IMR-90 (cell line): ENCODE measurements at regions not wholly inside any gene's neighbourhood (a gene's known extent, or its start where the extent isn't known, plus 50 kb on each side); places are given as distances from the start of the nearest gene placed in this dataset.

Experiments used
- ATAC-seq: fragments of 200-7000 bp; cut with Tn5 transposase; 2 replicates; pipeline ENCODE4 v1.9.1; 2020; ENCODE audit warnings: low read depth, mild to moderate bottlenecking, moderate library complexity
- BruUV-seq: library from RNA; stranded (reverse); fragments of 400-500 nt; replicated peaks from 2 replicates; lab custom pipeline; 2021; lab: Mats Ljungman, UMichigan
- CTCF ChIA-PET: fragments of 300-600 bp; formaldehyde crosslinking; extraction: SDS; loops from one replicate; lab custom pipeline; 2021; ENCODE audit warnings: antibody characterized with exemption; lab: Yijun Ruan, JAX
- POLR2A ChIA-PET: fragments of 300-600 bp; sonication (Branson Sonifier 250); formaldehyde crosslinking; loops from one replicate; lab custom pipeline; 2022; ENCODE audit warnings: antibody characterized with exemption; ENCODE audit not compliant: unreplicated experiment; lab: Charles Lee
- DNase-seq: peaks from one replicate; pipeline ENCODE4 v3.0.0; 2013
- H2AFZ ChIP-seq: replicated peaks from 2 replicates; pipeline ENCODE3; 2013; ENCODE audit warnings: low read length, mild to moderate bottlenecking; ENCODE audit not compliant: poor library complexity
- H2AK5ac ChIP-seq: 2 replicates; pipeline ENCODE4 v1.6.1; 2013; ENCODE audit warnings: low read depth, low read length, inconsistent platforms
- H2AK9ac ChIP-seq: replicated peaks from 2 replicates; pipeline ENCODE3; 2013; ENCODE audit warnings: mild to moderate bottlenecking, low read depth, low read length, moderate library complexity; ENCODE audit not compliant: poor library complexity
- H2BK120ac ChIP-seq: 2 replicates; pipeline ENCODE4 v1.6.1; 2013; ENCODE audit warnings: low read depth, low read length, inconsistent platforms
- H2BK15ac ChIP-seq: 3 replicates; pipeline ENCODE4 v1.6.1; 2013; ENCODE audit warnings: low read depth, low read length, inconsistent platforms
- H2BK20ac ChIP-seq: 2 replicates; pipeline ENCODE4 v1.6.1; 2013; ENCODE audit warnings: low read depth, mild to moderate bottlenecking, inconsistent platforms, low read length, moderate library complexity
- H2BK5ac ChIP-seq: 2 replicates; pipeline ENCODE4 v1.6.1; 2013; ENCODE audit warnings: mild to moderate bottlenecking, low read depth, low read length, inconsistent platforms; ENCODE audit not compliant: poor library complexity, severe bottlenecking
- H3K14ac ChIP-seq: replicated peaks from 2 replicates; pipeline ENCODE4 v1.6.1; 2013; ENCODE audit warnings: low read depth, low read length, inconsistent platforms
- H3K18ac ChIP-seq: 2 replicates; pipeline ENCODE4 v1.6.1; 2013; ENCODE audit warnings: low read depth, low read length, control low read depth
- H3K23ac ChIP-seq: 2 replicates; pipeline ENCODE4 v1.6.1; 2013; ENCODE audit warnings: low read depth, low read length, inconsistent platforms
- H3K27ac ChIP-seq: 2 replicates; pipeline ENCODE4 v1.5.1; 2013; ENCODE audit warnings: mild to moderate bottlenecking, control low read depth, low read length; ENCODE audit not compliant: insufficient read depth
- H3K27me3 ChIP-seq: 2 replicates; pipeline ENCODE4 v1.6.1; 2013; ENCODE audit warnings: low read length; ENCODE audit not compliant: control insufficient read depth, insufficient read depth
- H3K36me3 ChIP-seq: 2 replicates; pipeline ENCODE4 v1.6.1; 2013; ENCODE audit warnings: low read length, mixed read lengths; ENCODE audit not compliant: control insufficient read depth, insufficient read depth
- H3K4ac ChIP-seq: 2 replicates; pipeline ENCODE4 v1.6.1; 2013; ENCODE audit warnings: low read depth, low read length, inconsistent platforms
- H3K4me1 ChIP-seq: 2 replicates; pipeline ENCODE4 v1.6.1; 2013; ENCODE audit warnings: low read length, mixed read lengths; ENCODE audit not compliant: control insufficient read depth, insufficient read depth
- H3K4me2 ChIP-seq: 2 replicates; pipeline ENCODE4 v1.6.1; 2013; ENCODE audit warnings: low read depth, mild to moderate bottlenecking, control low read depth, low read length, moderate library complexity
- H3K4me3 ChIP-seq: 2 replicates; pipeline ENCODE4 v1.5.1; 2013; ENCODE audit warnings: low read depth, mild to moderate bottlenecking, control low read depth, low read length, moderate library complexity; ENCODE audit not compliant: insufficient read depth
- H3K56ac ChIP-seq: 2 replicates; pipeline ENCODE4 v1.6.1; 2013; ENCODE audit warnings: low read length, inconsistent platforms; ENCODE audit not compliant: insufficient read depth; ENCODE audit errors: extremely low read depth
- H3K79me1 ChIP-seq, 2 experiments: 2 replicates each; pipeline ENCODE4 v1.6.1; 2013; ENCODE audit warnings: low read length in 2 of 2, inconsistent platforms in 1 of 2, low read depth in 1 of 2
- H3K9ac ChIP-seq: 2 replicates; pipeline ENCODE4 v1.6.1; 2013; ENCODE audit warnings: low read depth, low read length, control low read depth
- H3K9me1 ChIP-seq: 2 replicates; pipeline ENCODE4 v1.6.1; 2013; ENCODE audit warnings: low read length, inconsistent platforms; ENCODE audit not compliant: insufficient read depth
- H3K9me3 ChIP-seq: 2 replicates; pipeline ENCODE4 v1.6.1; 2013; ENCODE audit warnings: low read length; ENCODE audit not compliant: control insufficient read depth, insufficient read depth
- H4K20me1 ChIP-seq: 2 replicates; pipeline ENCODE4 v1.6.1; 2013; ENCODE audit warnings: low read length, inconsistent platforms; ENCODE audit not compliant: insufficient read depth
- H4K5ac ChIP-seq: 2 replicates; pipeline ENCODE4 v1.6.1; 2013; ENCODE audit warnings: mild to moderate bottlenecking, low read depth, low read length, control low read depth
- H4K8ac ChIP-seq, 2 experiments: 2 replicates each; pipeline ENCODE4 v1.6.1; 2013; ENCODE audit warnings: low read depth in 2 of 2, low read length in 2 of 2, control low read depth in 1 of 2, inconsistent platforms in 1 of 2
- H4K91ac ChIP-seq: 2 replicates; pipeline ENCODE4 v1.6.1; 2013; ENCODE audit warnings: low read depth, low read length, inconsistent platforms; ENCODE audit not compliant: insufficient read depth
- RAD21 ChIP-seq: IDR thresholded peaks from 2 replicates; pipeline ENCODE4 v1.6.1; 2012; ENCODE audit warnings: low read length, improper control_type of control experiment
- WGBS, 2 experiments: methylation state at CpG; one replicate each; pipeline versions ENCODE4 v1.1.5 to v1.1.7; 2013; ENCODE audit warnings: missing lambda C conversion rate in 2 of 2; ENCODE audit not compliant: insufficient read length in 1 of 2; ENCODE audit errors: extremely low coverage in 2 of 2; 5-methylcytosine and 5-hydroxymethylcytosine counted together
- dilution Hi-C: fragments of 300-500 bp; cut with HindIII; formaldehyde crosslinking; loops from one replicate; pipeline ENCODE4 v1.14.3; 2018; ENCODE audit warnings: low sequenced_read_pairs; ENCODE audit not compliant: unreplicated experiment
- in situ Hi-C: fragments of 300-500 bp; cut with MboI; formaldehyde crosslinking; loops from 3 replicates; pipeline ENCODE4 v1.14.3; 2019; ENCODE audit warnings: low sequenced_read_pairs, inconsistent platforms, mixed read lengths
- intact Hi-C: fragments of 100-400 bp; cut with micrococcal nuclease; formaldehyde crosslinking; loops from 2 replicates; pipeline ENCODE4 v1.10.0; 2022
- TF ChIP-seq, protein P1 (sequence below): fragments of 150-350 bp; IDR thresholded peaks from 2 replicates; pipeline ENCODE4 v1.6.1; 2016; ENCODE audit warnings: low read depth, mild to moderate bottlenecking, low read length, moderate library complexity, borderline replicate concordance

DNA sequence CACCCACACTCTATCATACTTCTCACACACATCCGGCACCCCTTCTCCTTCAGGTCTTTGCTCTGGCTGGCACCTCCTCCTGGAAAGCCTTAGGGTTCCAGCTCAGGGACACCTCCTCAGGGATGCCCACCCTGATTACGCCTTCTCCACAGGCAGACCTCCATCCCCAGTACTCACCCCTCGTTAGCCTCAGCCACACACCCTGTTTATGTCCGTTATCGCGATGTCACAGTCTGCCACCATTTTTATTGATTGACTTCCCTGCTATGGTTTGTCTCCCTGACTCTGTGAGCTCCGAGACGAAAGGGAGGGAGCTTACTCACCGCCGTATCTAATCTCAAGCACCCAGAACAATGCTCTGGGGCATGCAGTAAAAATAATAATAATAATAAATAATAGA, 191.7 kb upstream of the LHX5 start:
- Histone ChIP-seq H2BK120ac (no peak overlapping the region), H3K23ac (no peak overlapping the region), H3K27me3 (peaks cover 8% of the 10 kb centered on the region), H3K4me1 (no peaks in the 10 kb centered on the region), H3K4me3 (no peak overlapping the region), H3K79me1 (no peaks in the 10 kb centered on the region), H2AK5ac (no peak overlapping the region), H4K8ac (no peak overlapping the region), H2BK15ac (no peak overlapping the region), H2BK5ac (no peak overlapping the region), H3K9ac (no peak overlapping the region), H3K9me3 (no peaks in the 10 kb centered on the region), H2AK9ac (no peak overlapping the region), H3K56ac (no peak overlapping the region), H3K27ac (no peak overlapping the region), H3K4ac (no peak overlapping the region), H2BK20ac (no peak overlapping the region), H3K18ac (no peak overlapping the region), H3K4me2 (no peak overlapping the region), H4K91ac (no peak overlapping the region), H3K36me3 (no peaks in the 10 kb centered on the region), H2AFZ (no peak overlapping the region), H3K9me1 (0 out of 2 replicates have a peak, but pooled peaks cover 4% of the 10 kb centered on the region), H3K14ac (no peak overlapping the region), H4K20me1 (no peaks in the 10 kb centered on the region), H4K5ac (no peak overlapping the region)
- intact Hi-C loops = no loop called here
- TF ChIP-seq RAD21 = no peak
- TF ChIP-seq, protein P1, sequence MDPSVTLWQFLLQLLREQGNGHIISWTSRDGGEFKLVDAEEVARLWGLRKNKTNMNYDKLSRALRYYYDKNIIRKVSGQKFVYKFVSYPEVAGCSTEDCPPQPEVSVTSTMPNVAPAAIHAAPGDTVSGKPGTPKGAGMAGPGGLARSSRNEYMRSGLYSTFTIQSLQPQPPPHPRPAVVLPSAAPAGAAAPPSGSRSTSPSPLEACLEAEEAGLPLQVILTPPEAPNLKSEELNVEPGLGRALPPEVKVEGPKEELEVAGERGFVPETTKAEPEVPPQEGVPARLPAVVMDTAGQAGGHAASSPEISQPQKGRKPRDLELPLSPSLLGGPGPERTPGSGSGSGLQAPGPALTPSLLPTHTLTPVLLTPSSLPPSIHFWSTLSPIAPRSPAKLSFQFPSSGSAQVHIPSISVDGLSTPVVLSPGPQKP = no peak
- ChIA-PET POLR2A (no interaction called here), CTCF (no interaction called here)
- 71% methylated on average over 1 of the region's 10 CpGs; no CpG with 5 or more reads in 1 of the 2 experiments for WGBS, 2 experiments
- no peak for DNase-seq
- dilution Hi-C loops = no loop called here
- ATAC-seq = no peak
- BruUV-seq = no TSS peak
- in situ Hi-C loops = no loop called here
